Right atrium auricular region (tissue), 2 donors: ENCODE measurements at regions not wholly inside any gene's neighbourhood (a gene's known extent, or its start where the extent isn't known, plus 50 kb on each side); places are given as distances from the start of the nearest gene placed in this dataset.

Experiments
- DNase-seq: peaks from one replicate; pipeline ENCODE4 v3.0.0-alpha.2; 2019; ENCODE audit warnings: low spot score
- H3K27ac ChIP-seq, 2 donors: fragments of 200-600 bp; sonication (generic); 1 replicate in 1 of 2; 2 replicates in 1 of 2; pipeline ENCODE4 v1.5.1; 2016 to 2019
- H3K27me3 ChIP-seq, 2 donors: fragments of 200-600 bp; sonication (generic); one replicate each; pipeline versions ENCODE4 v1.5.1 to v1.6.0; 2017 to 2019
- H3K36me3 ChIP-seq: fragments of 200-600 bp; sonication (generic); one replicate; pipeline ENCODE4 v1.5.1; 2016
- H3K4me1 ChIP-seq, 2 donors: fragments of 200-600 bp; sonication (generic); one replicate each; pipeline versions ENCODE4 v1.5.1 to v1.6.0; 2017 to 2019
- H3K4me3 ChIP-seq, 2 donors: fragments of 200-600 bp; sonication (generic); 1 replicate in 1 of 2; 2 replicates in 1 of 2; pipeline ENCODE4 v1.5.1; 2017 to 2019; ENCODE audit warnings: mild to moderate bottlenecking in 1 of 2, moderate library complexity in 1 of 2
- H3K9me3 ChIP-seq, 2 donors: fragments of 200-600 bp; sonication (generic); one replicate each; pipeline ENCODE4 v1.5.1; 2019
- CTCF ChIP-seq, 2 donors: fragments of 200-600 bp; sonication (generic); IDR thresholded peaks; one replicate each; pipeline ENCODE4 v1.5.1; 2019; ENCODE audit warnings: antibody characterized with exemption in 2 of 2

DNA sequence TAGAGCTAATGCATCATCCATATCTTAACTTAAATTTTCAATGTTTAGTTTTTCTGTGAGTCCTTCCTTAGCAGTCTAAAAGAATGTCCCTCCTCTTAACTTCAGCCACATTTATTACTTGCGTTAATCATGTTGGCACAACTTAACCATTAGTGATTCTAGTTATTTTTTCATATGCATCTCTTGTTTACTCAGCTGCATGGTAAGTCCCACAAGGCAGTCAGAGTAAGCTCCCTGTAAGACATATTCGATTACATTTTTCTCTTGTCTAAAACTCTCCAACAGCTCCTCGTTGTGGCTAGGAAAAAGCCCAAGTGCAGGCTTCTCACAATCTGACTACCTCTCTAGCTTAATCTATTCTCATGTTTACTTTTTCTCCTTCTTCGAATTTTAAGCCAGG, 2045.3 kb upstream of the PIK3C3 start:
- Histone ChIP-seq H3K36me3 (no peaks in the 10 kb centered on the region), H3K27ac (no peak overlapping the region), H3K27me3 (no peaks in the 10 kb centered on the region), H3K9me3 (peaks cover 0 to 9% of the 10 kb centered on the region in 2 donors), H3K4me1 (no peaks in the 10 kb centered on the region), H3K4me3 (no peak overlapping the region)
- TF ChIP-seq CTCF (IDR thresholded peaks at IDR 0.05) = no peak
- no peak for DNase-seq

- no peak for DNase-seq
- no peak for TF ChIP-seq CTCF (IDR thresholded peaks at IDR 0.05)
- H3K4me1 ChIP-seq = no peaks in the 10 kb centered on the region
- H3K27me3 ChIP-seq = no peaks in the 10 kb centered on the region
- no peak overlapping the region for H3K27ac ChIP-seq
- H3K36me3 ChIP-seq = no peaks in the 10 kb centered on the region
- H3K9me3 ChIP-seq = no peaks in the 10 kb centered on the region
- no peak overlapping the region for H3K4me3 ChIP-seq
Measured at GRCh38 chr18:39886136-39886535, 2068.9 kb upstream of the PIK3C3 start.

- H3K27ac ChIP-seq = no peak overlapping the region
- no peaks in the 10 kb centered on the region for H3K27me3 ChIP-seq
- no peak for DNase-seq
- TF ChIP-seq CTCF (IDR thresholded peaks at IDR 0.05) = no peak
- no peaks in the 10 kb centered on the region for H3K4me1 ChIP-seq
- H3K9me3 ChIP-seq = no peaks in the 10 kb centered on the region
- no peak overlapping the region for H3K4me3 ChIP-seq
- H3K36me3 ChIP-seq = no peaks in the 10 kb centered on the region
Measured at GRCh38 chr18:39872651-39873050, 2082.4 kb upstream of the PIK3C3 start.

GRCh38 chr18:39871961-39872360, 2083.1 kb upstream of the PIK3C3 start:
- no peak for TF ChIP-seq CTCF (IDR thresholded peaks at IDR 0.05)
- no peaks in the 10 kb centered on the region for H3K9me3 ChIP-seq

GRCh38 chr18:39870591-39870990, 2084.4 kb upstream of the PIK3C3 start:
- no peaks in the 10 kb centered on the region for H3K4me1 ChIP-seq
- H3K4me3 ChIP-seq = no peak overlapping the region
- no peak for DNase-seq
- H3K27ac ChIP-seq = no peak overlapping the region
- no peaks in the 10 kb centered on the region for H3K27me3 ChIP-seq
- no peaks in the 10 kb centered on the region for H3K36me3 ChIP-seq
- H3K9me3 ChIP-seq = no peaks in the 10 kb centered on the region
- TF ChIP-seq CTCF (IDR thresholded peaks at IDR 0.05) = no peak

More at GRCh38 chr18:39871961-39872360, 2083.1 kb upstream of the PIK3C3 start:
- Histone ChIP-seq H3K4me1 (no peaks in the 10 kb centered on the region), H3K27me3 (no peaks in the 10 kb centered on the region), H3K4me3 (no peak overlapping the region), H3K27ac (no peak overlapping the region), H3K36me3 (no peaks in the 10 kb centered on the region)
- no peak for DNase-seq

GRCh38 chr18:39863916-39864315, 2091.1 kb upstream of the PIK3C3 start:
- no peaks in the 10 kb centered on the region for H3K9me3 ChIP-seq
- H3K4me3 ChIP-seq = no peak overlapping the region
- H3K4me1 ChIP-seq = no peaks in the 10 kb centered on the region
- H3K36me3 ChIP-seq = no peaks in the 10 kb centered on the region
- no peak overlapping the region for H3K27ac ChIP-seq
- H3K27me3 ChIP-seq = no peaks in the 10 kb centered on the region
- TF ChIP-seq CTCF (IDR thresholded peaks at IDR 0.05) = no peak
- no peak for DNase-seq
